GM19324 (cell line): ENCODE measurements at regions not wholly inside any gene's neighbourhood (a gene's known extent, or its start where the extent isn't known, plus 50 kb on each side); places are given as distances from the start of the nearest gene placed in this dataset.

Source experiments
- ATAC-seq: cut with Tn5 transposase; IDR thresholded peaks from one replicate; pipeline ENCODE4 v1.9.1; 2021; ENCODE audit warnings: mild to moderate bottlenecking, moderate library complexity; ENCODE audit not compliant: unreplicated experiment, low FRiP score

DNA sequence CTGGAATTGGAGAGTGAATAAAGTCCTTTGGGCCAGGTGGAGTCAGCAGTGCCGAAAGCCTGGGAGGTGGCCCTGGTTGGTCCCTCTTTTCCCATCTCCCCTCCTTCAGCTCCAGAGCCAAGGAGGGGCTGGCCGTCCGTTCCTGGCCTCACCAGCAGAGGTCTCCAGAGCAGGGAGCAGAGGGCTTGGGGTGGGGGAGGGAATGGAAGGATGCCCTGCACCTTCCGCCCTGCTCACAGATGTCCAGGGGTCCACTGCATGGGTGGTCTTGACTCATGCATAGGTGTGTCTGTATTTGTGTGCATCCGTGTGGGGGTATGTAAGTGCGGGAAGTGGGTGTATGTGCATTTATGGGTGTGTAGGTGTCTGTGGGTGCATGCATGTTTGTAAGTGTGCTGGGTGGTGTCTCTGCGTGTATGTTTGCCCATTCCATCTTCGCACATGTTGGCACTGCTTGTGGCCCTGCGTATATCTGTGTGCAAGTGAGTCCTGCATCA lies 201.8 kb downstream of the ZFP36L2 start:
- no peak for ATAC-seq

DNA sequence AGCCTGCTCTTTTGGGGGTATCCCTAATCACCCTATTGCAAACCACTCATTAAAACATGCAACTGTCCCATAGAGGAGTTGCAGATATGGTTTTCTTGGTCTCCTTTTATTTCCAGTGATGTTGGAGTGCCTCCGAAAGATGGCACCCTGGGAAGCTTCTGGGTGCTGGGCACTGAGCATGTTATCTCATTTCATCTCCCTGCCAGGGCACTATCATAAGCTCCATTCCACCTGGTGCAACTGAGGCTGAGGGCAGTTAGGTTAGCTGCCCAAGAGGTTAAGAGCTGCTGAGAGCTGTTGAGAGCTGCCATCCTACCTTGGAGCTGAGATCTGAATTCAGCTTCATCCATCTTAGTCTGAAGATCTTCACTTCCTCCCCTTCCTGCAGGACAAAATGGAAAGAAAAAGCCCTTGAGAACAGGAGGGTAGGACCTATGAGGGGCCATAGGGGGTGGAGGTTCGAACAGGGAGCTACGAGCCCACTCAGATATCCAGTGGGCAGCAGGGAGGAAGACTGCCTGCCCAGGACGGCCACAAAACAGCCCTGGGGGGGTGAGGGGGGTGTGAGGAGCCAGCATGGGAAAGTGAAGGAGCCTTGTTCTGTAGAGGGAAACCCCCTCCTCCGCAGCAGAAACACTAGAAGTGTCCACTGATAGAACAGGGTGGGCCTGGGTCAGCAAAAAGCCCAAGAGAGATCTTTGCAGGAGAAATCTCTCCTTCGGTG lies 202.5 kb downstream of the ZFP36L2 start:
- ATAC-seq, result no peak

DNA sequence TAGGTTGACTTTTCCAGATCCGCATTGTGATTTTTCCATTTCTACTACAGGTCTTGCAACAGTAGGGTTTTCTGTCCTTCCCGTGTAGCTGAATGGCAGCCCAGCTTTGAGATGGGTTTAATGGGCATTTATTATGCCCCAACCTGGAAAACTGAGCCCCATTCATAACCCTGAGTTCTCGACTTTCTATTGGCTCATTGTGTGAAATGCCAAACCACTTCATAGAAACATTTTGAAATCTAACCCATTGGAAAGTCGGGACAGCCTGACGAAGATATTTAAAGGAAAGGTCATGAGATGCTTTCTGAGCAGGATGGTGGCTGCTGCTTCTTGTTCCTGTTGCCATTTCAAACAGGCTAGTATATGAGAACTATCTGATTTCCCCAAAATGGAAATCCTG lies 203.5 kb downstream of the ZFP36L2 start:
- ATAC-seq, result no peak

DNA sequence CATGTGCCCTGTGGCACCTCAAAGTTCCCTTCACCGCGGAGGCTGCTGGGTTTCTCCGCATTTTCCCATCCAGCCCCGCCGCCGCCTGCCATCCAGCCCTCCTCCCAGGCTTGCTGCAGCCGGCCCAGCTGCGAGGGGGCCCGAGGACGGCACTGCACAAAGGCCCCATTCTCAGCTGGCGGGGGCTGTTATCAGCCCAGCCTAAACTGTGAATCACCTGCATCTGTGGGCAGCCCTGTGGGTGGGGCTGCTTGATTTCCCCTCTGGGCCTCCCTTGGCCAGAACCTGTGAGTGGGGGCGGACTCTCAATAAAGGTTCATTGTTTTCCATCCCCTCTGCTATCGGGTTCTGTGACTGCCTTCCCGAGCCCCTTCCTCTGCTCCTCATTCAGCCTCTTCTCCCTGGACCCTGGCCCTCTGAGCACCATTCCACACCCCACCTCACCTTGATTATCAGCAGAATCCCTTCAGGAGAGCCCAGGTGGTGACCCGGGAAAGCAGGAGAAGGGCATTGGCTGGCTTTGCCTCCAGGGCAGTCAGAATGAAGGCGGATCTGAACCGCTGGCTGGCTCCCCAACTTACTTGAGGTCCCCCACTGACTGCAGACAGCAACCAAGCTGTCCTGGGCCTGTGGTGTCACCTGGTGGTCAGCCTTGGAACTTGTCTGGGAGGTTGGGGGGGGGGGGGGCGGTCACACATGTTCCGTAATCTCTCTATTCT lies 204.5 kb downstream of the ZFP36L2 start:
- ATAC-seq, result no peak

DNA sequence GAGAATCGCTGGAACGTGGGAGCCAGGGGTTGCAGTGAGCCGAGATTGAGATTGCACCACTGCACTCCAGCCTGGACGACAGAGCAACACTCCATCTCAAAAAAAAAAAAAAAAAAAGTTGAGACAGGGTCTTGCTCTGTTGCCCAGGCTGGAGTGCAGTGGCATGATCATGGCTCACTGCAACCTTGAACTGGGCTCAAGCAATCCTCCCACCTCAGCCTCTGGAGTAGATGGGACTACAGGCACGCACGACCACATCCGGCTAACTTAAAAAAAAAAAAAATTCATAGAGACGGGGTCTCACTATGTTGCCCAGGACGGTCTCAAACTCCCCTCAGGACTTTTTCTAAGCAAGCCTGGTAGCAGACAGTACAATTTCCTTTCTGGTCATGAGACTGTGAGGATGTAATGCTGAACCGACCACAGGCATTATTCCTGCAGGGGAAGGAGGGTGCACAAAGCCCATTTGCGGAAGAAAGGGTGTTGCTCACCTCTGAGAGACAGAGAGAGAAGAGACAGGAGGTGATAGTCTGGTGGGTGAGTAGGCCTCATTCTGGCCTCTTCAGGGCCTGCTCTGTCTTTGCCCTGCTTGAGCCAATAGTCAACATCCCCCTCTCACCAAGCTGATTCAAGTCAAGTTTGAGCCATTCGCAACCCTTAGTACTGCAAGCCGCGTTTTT lies 205.3 kb downstream of the ZFP36L2 start:
- no peak for ATAC-seq

DNA sequence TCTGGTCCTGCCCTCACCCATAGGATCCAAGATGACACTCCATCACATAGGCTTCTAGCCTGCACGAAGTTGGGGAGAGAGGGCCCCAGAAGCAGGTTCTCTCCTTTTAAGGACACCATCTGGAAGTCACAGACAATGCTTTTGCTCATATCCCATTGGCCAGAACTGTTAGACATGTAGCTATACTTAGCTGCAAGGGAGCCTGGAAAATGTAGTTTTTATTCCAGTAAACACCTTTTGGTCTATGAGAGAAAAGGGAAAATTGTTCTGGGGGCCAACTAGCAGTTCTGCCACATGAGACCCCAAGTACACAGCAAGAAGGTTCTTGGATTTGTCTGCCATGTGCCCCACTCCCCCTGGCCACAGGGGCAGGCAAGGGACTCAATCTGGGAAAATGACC lies 206.1 kb downstream of the ZFP36L2 start:
- no peak for ATAC-seq

DNA sequence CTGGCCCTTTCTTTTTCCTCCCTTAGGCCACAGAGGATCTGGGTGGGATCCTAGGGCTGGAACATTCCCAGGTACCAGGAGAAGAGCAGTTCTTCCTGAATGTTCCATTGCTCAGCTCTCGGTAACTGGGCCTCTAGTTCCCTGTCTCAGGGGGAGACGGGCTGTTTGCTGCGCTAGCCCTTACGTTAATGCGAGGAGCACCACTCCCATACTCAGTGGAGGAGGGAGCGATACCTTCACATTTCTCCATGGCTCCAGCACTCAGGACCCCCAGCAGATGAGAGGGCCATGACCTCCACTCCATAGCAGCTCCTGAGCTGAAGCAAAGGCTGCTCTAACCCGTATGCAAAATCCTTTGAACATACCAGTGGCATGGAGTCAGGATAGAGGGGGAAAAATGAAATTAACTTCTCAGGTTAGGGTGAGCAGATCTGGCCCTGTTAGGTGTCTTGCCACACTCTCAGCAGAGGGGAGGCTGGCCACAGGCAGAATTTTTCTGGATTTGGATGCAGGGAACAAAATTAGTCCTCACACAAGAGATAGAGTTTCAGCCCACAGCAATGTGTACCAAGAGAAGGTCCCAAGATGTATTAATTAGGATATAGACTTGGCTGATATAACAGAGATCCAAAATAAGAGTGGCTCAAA lies 206.7 kb downstream of the ZFP36L2 start:
- ATAC-seq, result no peak

DNA sequence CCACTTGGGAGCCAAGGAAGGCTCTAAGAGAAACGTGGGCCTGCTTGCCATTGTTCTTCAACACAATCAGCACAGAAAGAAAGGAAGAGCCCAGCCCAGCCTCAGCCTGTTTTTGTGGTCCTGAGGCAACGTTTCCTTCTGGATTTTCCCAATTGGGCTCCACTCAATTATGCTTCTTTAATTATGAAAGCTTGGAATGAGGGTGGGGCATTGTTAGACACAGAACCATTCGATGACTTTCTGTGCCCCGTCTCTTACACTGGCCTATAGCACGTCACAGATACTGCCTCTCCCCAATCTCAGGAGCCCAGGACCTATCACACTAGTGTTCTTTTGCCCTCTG lies 207.4 kb downstream of the ZFP36L2 start:
- ATAC-seq, result no peak

DNA sequence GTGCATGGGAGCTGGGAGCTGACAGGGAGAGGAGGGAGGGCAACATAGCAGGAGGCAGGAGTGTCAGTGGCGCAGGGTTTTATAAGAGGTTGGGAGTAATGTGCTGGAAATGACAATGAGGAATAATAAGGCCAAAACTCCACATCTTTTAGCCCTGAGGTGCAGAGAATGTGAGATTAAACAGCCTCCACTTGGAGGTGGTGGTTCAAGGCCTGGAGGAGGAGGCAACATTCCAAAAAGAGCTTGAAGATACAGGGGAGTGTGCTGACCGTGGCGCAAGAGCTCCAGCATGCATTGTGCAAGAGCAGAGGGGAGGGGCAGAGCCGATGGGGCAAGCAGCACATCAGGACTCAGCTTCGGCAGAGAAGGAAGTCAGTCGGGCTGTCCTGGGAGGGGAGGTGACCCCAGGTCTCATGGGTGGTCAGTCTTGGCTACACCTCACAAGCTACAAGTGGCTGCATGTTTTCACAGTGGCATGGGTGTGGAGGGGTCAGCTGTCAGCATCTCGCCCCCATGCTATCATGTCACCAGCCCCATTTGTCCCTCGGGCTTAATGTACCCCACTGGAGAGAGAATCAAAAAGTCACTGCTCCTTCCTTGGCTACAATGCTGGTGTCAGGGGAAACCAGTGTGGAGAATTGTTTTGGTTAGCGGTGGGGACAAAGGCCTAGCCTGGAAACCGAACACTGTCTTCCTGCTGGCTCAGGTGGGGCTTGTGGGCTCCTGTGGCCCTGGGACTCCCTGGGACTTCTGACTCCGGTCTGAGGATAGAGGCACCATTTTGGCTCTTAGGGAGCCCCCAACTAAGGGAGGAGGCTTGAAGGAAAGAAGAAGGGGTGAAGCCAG lies 208.0 kb downstream of the ZFP36L2 start:
- no peak for ATAC-seq

DNA sequence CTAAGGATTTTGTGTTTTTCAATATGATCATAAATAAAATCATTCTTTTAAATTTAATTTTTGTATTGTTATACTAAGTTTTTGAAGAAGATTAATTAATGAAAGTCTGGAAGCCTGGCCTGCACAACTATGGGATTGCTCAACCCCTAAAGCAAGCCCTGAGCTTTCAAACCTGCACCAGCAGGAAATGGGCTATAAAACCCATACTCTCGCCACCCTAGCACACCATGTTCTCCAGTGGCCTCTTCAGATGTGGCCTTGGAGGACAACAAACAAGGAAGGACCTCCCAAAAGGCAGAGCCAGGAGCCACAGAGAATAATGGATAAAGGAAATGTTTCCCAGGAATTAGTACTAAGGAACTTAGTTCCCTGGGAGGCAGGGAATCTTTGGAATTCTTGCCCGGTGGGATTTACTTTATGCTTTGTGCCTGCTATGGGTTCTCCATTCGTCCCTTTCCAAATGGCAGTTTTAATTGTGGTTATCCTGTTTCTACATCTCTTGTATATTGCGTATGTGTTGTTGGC lies 212.5 kb downstream of the ZFP36L2 start:
- no peak for ATAC-seq

DNA sequence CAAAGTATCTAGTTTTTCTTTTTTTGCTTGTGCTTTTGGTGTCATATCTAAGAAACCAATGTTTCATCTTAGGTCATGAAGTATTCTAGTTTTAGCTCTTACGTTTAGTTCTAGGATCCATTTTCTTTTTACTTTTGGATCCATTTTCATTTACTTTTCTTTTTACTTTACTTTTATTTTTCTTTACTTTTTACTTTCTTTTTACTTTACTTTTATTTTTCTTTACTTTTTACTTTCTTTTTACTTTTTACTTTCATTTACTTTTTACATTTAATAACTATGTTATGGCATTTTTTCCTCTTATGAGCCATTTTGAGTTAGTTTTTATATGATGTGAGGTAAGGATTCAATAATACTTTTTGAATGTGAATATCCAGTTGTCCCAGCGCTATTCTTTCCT lies 213.4 kb downstream of the ZFP36L2 start:
- no peak for ATAC-seq

DNA sequence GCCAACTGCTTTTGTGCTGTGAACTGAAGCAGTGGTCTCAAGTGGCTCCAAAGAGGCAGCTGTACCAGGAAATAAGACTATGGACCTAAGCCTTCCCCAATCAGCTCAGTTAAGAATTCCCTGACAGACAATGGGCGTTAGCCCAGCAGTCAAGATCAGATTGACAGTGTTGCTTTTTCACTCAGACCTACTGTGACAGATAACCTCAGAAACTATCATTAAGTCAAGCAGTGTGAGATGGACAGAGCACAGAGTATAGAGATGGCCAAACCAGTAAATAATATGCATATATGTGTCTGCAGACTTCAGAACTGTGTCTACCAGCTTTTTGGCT lies 215.3 kb downstream of the ZFP36L2 start:
- no peak for ATAC-seq

DNA sequence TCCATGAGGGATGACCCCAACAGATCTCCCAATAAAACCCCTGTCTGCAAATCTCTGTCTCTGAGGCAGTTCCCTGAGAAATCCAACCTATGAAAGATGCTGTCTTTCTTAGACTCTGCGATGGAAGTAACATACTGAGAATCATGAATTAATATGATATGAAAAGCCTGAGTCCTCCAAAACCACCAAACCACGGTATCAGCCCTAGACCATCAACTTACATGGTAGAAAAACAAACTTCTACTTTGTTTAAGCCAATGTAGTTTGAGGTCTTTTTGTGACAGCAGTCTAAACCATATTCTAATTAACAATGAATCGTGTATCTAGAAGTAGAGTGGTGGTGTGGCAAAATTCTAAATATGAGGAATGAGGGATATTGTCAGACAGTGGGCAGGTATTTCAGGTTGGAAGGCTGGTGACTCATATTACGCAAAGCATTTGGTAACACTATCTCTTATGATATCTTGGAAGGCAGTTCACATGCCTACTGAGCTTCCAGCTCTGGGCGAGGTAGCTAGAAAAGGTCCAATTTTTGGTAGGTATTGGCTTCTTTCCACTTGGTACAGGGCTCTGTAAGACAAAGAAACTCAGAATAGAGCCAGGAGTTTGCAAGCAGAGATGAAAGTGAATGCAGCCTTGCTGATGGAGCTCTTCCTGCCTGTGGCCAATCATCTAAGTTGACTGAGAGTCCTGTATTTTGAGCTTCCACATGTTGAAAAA lies 215.8 kb downstream of the ZFP36L2 start:
- ATAC-seq, result no peak

DNA sequence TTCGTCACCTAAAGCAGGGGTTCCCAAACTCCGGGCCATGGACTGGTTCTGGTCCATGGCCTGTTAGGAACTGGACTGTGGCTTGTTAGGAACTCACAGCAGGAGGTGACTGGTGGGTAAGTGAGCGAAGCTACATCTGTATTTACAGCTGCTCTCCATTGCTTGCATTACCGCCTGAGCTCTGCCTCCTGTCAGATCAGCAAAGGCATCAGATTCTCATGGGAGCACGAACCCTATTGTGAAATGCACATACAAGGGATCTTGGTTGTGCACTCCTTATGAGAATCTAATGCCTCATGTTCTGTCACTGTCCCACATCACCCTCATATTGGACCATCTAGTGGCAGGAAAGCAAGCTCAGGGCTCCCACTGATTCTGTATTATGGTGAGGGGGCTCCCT lies 217.0 kb downstream of the ZFP36L2 start:
- ATAC-seq, result no peak

DNA sequence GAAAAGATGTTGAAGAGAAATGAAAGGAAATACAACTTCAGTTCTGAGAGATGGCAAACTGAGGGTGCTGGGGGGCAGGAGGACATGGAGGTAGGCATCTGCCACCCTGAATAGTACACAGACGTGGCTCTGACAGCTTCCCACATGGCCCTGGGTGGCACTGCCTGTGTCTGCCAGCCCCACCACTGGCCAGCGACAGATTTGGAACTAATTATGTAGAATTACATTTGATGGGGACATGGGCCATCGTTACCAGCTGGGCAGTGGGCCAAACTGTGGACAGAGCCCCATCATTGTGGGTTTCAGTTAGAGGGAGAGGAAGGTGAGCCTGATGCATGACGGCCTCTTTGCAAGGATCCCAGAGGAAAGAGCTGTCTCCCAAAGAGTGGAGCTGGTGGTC lies 216.0 kb upstream of the HAAO start:
- ATAC-seq, result no peak

DNA sequence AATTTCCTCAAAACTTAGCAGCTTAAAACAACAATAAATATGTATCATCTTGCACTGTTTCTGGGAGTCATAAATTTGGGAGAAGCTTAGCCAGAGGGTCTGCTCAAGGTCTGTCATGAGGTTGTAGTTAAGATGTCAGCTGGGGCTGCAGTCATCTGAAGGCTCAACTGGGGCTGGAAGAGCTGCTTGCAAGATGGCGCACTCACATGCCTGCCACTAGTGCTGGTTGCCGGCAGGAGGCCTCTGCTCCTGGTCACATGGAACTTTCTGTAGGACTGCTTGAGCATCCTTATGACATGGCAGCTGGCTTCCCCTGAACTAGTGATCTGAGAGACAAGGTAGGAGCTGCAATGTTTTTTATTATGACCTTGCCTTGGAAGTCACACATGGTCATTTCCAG lies 215.5 kb upstream of the HAAO start:
- no peak for ATAC-seq

DNA sequence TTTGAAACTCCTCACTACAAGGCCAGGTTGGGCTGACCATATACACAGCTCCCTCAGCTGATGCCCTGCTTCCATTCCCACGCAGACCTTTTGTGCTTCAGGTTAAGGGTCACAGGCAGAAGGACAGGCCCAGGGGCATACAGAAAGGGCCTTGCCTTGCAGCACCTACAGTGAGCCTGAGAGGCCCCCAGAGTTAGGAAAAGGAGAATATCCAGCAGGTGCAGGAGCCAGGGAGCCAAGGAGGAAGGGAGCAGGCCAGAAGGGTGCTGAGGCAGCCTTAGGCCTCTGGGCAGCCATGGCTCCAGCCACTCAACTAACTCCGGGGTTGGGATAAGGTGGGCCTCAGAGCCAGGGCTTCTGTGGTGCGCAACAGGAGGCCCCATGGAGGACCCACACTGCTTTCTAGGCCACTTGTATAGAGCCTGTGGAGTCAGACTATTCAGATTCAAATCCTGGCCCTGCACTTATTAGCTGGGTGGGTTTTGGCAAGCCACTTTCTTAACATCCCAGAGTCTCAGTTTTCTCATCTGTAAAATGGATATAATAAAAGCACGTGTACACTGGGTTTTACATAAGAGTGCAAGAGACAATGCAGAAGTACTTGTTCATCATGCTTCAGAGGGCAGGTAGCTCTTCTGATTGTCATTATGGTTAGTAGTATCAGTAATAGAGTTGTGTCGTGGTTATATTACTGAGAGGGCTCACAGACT lies 214.6 kb upstream of the HAAO start:
- no peak for ATAC-seq

DNA sequence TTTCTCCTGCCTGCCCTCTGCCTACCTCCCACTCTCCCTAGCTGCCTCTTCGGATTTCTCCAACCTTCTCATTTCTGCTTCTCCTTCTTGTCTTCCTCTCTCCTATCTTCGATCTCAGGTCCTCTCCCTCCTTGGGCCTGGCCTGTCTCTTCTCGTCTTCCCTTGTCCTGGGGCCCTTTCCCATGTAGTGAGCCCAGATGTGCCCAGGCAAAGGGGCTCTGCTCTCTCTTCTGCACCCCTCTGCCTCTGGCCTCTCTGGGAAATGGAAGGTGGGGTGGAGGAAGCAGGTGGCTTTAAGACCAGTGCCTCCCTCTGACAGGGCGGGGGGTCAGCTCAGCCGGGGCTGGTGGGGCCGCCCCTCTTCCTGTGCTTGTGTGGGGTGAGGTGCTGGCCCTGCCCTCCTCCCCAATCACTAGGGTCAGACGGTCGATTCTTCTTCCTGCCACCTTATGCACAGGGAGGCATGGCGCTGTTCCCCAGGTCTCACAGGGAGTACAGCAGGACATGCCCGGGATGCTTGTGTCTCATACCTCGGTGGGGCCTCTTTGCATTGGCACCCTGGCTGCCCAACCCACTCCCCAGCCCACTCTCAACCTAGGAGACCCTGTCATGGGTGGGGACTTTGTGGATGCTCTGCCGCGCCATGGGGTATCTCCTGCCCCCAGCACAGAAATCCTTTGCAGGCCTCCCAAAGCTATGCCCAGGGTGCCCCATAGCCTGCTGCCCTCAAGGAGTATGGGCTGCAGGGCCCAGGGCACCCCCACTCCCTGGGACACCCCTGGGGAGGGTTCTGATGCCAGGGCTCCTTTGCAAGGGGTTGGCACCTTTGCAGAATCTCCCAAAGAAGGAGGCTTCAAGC lies 213.8 kb upstream of the HAAO start:
- ATAC-seq, result no peak
